HG02840 (cell line): ENCODE measurements at regions not wholly inside any gene's neighbourhood (a gene's known extent, or its start where the extent isn't known, plus 50 kb on each side); places are given as distances from the start of the nearest gene placed in this dataset.
A peak's percentile ranks its signal among the peaks of the same experiment; 100 is the strongest.
"Not testable (repeated sequence)": the region's sequence is repeated elsewhere in the genome, so short reads cannot be mapped to it uniquely, and the experiment has no call there.

ENCODE experiments used
- ATAC-seq: cut with Tn5 transposase; IDR thresholded peaks from one replicate; pipeline ENCODE4 v1.9.1; 2021; ENCODE audit warnings: mild to moderate bottlenecking, moderate library complexity, moderate number of reproducible peaks; ENCODE audit not compliant: unreplicated experiment, low FRiP score

- no peak for ATAC-seq
Observed at GRCh38 chr7:112985377-112985987, 101.1 kb downstream of the GPR85 start.

GRCh38 chr7:112982441-112983063, 104.1 kb downstream of the GPR85 start:
- peak; percentile 80 for ATAC-seq

- ATAC-seq = peak; percentile 15
Observed at GRCh38 chr7:112981966-112982365, 104.7 kb downstream of the GPR85 start.

GRCh38 chr7:112979055-112979454, 107.6 kb downstream of the GPR85 start:
- ATAC-seq = not testable (repeated sequence)

GRCh38 chr7:112977244-112977955, 109.2 kb downstream of the GPR85 start:
- ATAC-seq = not testable (repeated sequence)

GRCh38 chr7:112970771-112971170, 115.9 kb downstream of the GPR85 start:
- ATAC-seq = no peak

GRCh38 chr7:112969946-112970345, 116.7 kb downstream of the GPR85 start:
- ATAC-seq = no peak

GRCh38 chr7:112965506-112965905, 121.1 kb downstream of the GPR85 start:
- no peak for ATAC-seq

- no peak for ATAC-seq
Observed at GRCh38 chr7:112963634-112964033, 123.0 kb downstream of the GPR85 start.

- no peak for ATAC-seq
Observed at GRCh38 chr7:112962815-112963214, 123.8 kb downstream of the GPR85 start.

GRCh38 chr7:112959276-112959675, 127.4 kb downstream of the GPR85 start:
- no peak for ATAC-seq

GRCh38 chr7:112958775-112959174, 127.9 kb downstream of the GPR85 start:
- ATAC-seq = no peak

- ATAC-seq = no peak
Observed at GRCh38 chr7:112957901-112958300, 128.7 kb downstream of the GPR85 start.

- not testable (repeated sequence) for ATAC-seq
Observed at GRCh38 chr7:112953031-112953430, 133.6 kb downstream of the GPR85 start.

GRCh38 chr7:112951070-112951469, 135.6 kb downstream of the GPR85 start:
- ATAC-seq = no peak

GRCh38 chr7:112949682-112950081, 136.9 kb downstream of the GPR85 start:
- ATAC-seq = not testable (repeated sequence)

- no peak for ATAC-seq
Observed at GRCh38 chr7:112946350-112946749, 140.3 kb downstream of the GPR85 start.

GRCh38 chr7:112945046-112945445, 141.6 kb downstream of the GPR85 start:
- ATAC-seq = no peak

GRCh38 chr7:112942981-112943380, 143.6 kb downstream of the GPR85 start:
- ATAC-seq = no peak

GRCh38 chr7:112942125-112942524, 144.5 kb downstream of the GPR85 start:
- not testable (repeated sequence) for ATAC-seq

GRCh38 chr7:112940314-112940732, 146.3 kb downstream of the GPR85 start:
- ATAC-seq = peak; percentile 35
